Fibroblast of lung (primary cell): ENCODE measurements at regions not wholly inside any gene's neighbourhood (a gene's known extent, or its start where the extent isn't known, plus 50 kb on each side); places are given as distances from the start of the nearest gene placed in this dataset.
"Not testable (repeated sequence)": the region's sequence is repeated elsewhere in the genome, so short reads cannot be mapped to it uniquely, and the experiment has no call there.

Experiments
- DNase-seq, 2 donors: peaks; one replicate each; pipeline versions ENCODE4 v3.0.0 to v3.0.0-alpha.2; 2010; ENCODE audit warnings: low read depth in 2 of 2
- H2AFZ ChIP-seq: 2 replicates; pipeline ENCODE4 v1.5.1; 2012; ENCODE audit warnings: low read length, control low read depth, inconsistent platforms
- H3K27ac ChIP-seq: 2 replicates; pipeline ENCODE4 v1.5.1; 2011; ENCODE audit warnings: low read length, control low read depth; ENCODE audit not compliant: insufficient read depth
- H3K27me3 ChIP-seq: 2 replicates; pipeline ENCODE4 v1.5.1; 2011; ENCODE audit warnings: mild to moderate bottlenecking, low read length; ENCODE audit not compliant: control insufficient read depth, insufficient read depth
- H3K36me3 ChIP-seq: 2 replicates; pipeline ENCODE4 v1.5.1; 2011; ENCODE audit warnings: low read length; ENCODE audit not compliant: control insufficient read depth, insufficient read depth
- H3K4me1 ChIP-seq: 2 replicates; pipeline ENCODE4 v1.5.1; 2011; ENCODE audit warnings: low read length; ENCODE audit not compliant: control insufficient read depth, insufficient read depth; ENCODE audit errors: extremely low read depth
- H3K4me2 ChIP-seq: 2 replicates; pipeline ENCODE4 v1.5.1; 2011; ENCODE audit warnings: low read length, control low read depth; ENCODE audit not compliant: insufficient read depth; ENCODE audit errors: extremely low read depth
- H3K4me3 ChIP-seq, 4 experiments: fragments of 200-600 bp in 1 of 4; sonication (generic) in 1 of 4; replicated peaks in 1 of 4; 2 replicates each; pipeline ENCODE4 v1.5.1; 2011 to 2016; ENCODE audit warnings: low read length in 4 of 4, low read depth in 3 of 4, mild to moderate bottlenecking in 3 of 4, control low read depth in 2 of 4, inconsistent platforms in 1 of 4, mixed read lengths in 1 of 4; ENCODE audit not compliant: insufficient read depth in 1 of 4; ENCODE audit errors: control extremely low read depth in 1 of 4
- H3K79me2 ChIP-seq: 2 replicates; pipeline ENCODE4 v1.5.1; 2012; ENCODE audit warnings: mild to moderate bottlenecking, low read length, inconsistent platforms; ENCODE audit not compliant: control insufficient read depth, insufficient read depth
- H3K9ac ChIP-seq: 2 replicates; pipeline ENCODE4 v1.5.1; 2011; ENCODE audit warnings: mild to moderate bottlenecking, low read length, control low read depth; ENCODE audit not compliant: insufficient read depth
- H3K9me3 ChIP-seq: 2 replicates; pipeline ENCODE4 v1.5.1; 2012; ENCODE audit warnings: low read depth, low read length; ENCODE audit not compliant: control insufficient read depth, insufficient read depth
- H4K20me1 ChIP-seq: 2 replicates; pipeline ENCODE4 v1.5.1; 2011; ENCODE audit warnings: low read length; ENCODE audit not compliant: control insufficient read depth, insufficient read depth; ENCODE audit errors: extremely low read depth
- CTCF ChIP-seq, 2 donors: IDR thresholded peaks in 1 of 2; conservative IDR thresholded peaks in 1 of 2; 1 replicate in 1 of 2; 2 replicates in 1 of 2; pipeline ENCODE4 v1.5.1; 2011 to 2012; ENCODE audit warnings: low read length in 2 of 2, control low read depth in 1 of 2, inconsistent platforms in 1 of 2, low read depth in 1 of 2, mild to moderate bottlenecking in 1 of 2
- EZH2 ChIP-seq: IDR thresholded peaks from 2 replicates; pipeline ENCODE4 v1.5.1; 2012; ENCODE audit warnings: low read length, control low read depth, mild to moderate bottlenecking; ENCODE audit errors: missing control alignments

- Histone ChIP-seq H4K20me1 (no peaks in the 10 kb centered on the region), H3K4me1 (no peaks in the 10 kb centered on the region), H3K36me3 (no peaks in the 10 kb centered on the region), H3K27ac (no peak overlapping the region), H3K4me2 (no peak overlapping the region), H3K9me3 (no peaks in the 10 kb centered on the region), H3K79me2 (no peaks in the 10 kb centered on the region), H3K9ac (no peak overlapping the region), H2AFZ (no peak overlapping the region), H3K27me3 (no peaks in the 10 kb centered on the region), H3K4me3 (no peak overlapping the region)
- DNase-seq = no peak
- TF ChIP-seq EZH2 (no peak), CTCF (conservative IDR thresholded peaks at IDR 0.05 in 1 of 2, IDR thresholded peaks at IDR 0.05 in 1 of 2; ENCODE audit: low read depth in 1 of 2, low read length in 2 of 2) (no peak)
Measured at GRCh38 chr7:32658467-32658869, 163.2 kb downstream of the AVL9 start.

- Histone ChIP-seq H3K4me1 (no peaks in the 10 kb centered on the region), H3K36me3 (no peaks in the 10 kb centered on the region), H3K4me3 (no peak overlapping the region), H3K27me3 (no peaks in the 10 kb centered on the region), H3K4me2 (no peak overlapping the region), H3K9me3 (no peaks in the 10 kb centered on the region), H4K20me1 (no peaks in the 10 kb centered on the region), H3K9ac (no peak overlapping the region), H3K79me2 (no peaks in the 10 kb centered on the region), H2AFZ (no peak overlapping the region), H3K27ac (no peak overlapping the region)
- DNase-seq = peak in 1 of 2 donors; percentile 65
- no peak for TF ChIP-seq CTCF (conservative IDR thresholded peaks at IDR 0.05 in 1 of 2, IDR thresholded peaks at IDR 0.05 in 1 of 2; ENCODE audit: low read depth in 1 of 2, low read length in 2 of 2)
- no peak for TF ChIP-seq EZH2
Measured at GRCh38 chr7:32658034-32658433, 162.7 kb downstream of the AVL9 start.

- not testable (repeated sequence) for DNase-seq, H3K79me2 ChIP-seq, H3K9ac ChIP-seq, H4K20me1 ChIP-seq, H3K4me2 ChIP-seq, H2AFZ ChIP-seq, H3K4me3 ChIP-seq, H3K4me1 ChIP-seq, H3K27me3 ChIP-seq, H3K27ac ChIP-seq, H3K9me3 ChIP-seq, H3K36me3 ChIP-seq
Measured at GRCh38 chr7:32654549-32654948, 159.3 kb downstream of the AVL9 start.

- H3K4me1 ChIP-seq, H2AFZ ChIP-seq, H3K4me2 ChIP-seq, H3K27ac ChIP-seq, H4K20me1 ChIP-seq, H3K36me3 ChIP-seq, H3K27me3 ChIP-seq, DNase-seq, H3K79me2 ChIP-seq, H3K9me3 ChIP-seq, H3K9ac ChIP-seq, H3K4me3 ChIP-seq: not testable (repeated sequence)
Measured at GRCh38 chr7:32650356-32650755, 155.1 kb downstream of the AVL9 start.
